Body of pancreas (tissue), 4 donors: ENCODE measurements at regions not wholly inside any gene's neighbourhood (a gene's known extent, or its start where the extent isn't known, plus 50 kb on each side); places are given as distances from the start of the nearest gene placed in this dataset.

Experiments
- ATAC-seq: fragments of 150-250 bp; one replicate; pipeline ENCODE4 v1.9.1; 2016
- DNase-seq, 4 donors: peaks; one replicate each; pipeline ENCODE4 v3.0.0-alpha.2; 2019
- H3K27ac ChIP-seq, 4 donors: fragments of 200-600 bp; sonication (generic); 1 replicate in 3 of 4; 2 replicates in 1 of 4; pipeline versions ENCODE4 v1.5.1 to v1.6.1; 2016 to 2019; ENCODE audit warnings: mild to moderate bottlenecking in 1 of 4, mixed read lengths in 1 of 4, moderate library complexity in 1 of 4
- H3K27me3 ChIP-seq, 2 donors: fragments of 200-600 bp; sonication (generic); one replicate each; pipeline ENCODE4 v1.6.0; 2016; ENCODE audit warnings: mild to moderate bottlenecking in 1 of 2
- H3K36me3 ChIP-seq, 2 donors: fragments of 200-600 bp; sonication (generic); replicated peaks in 1 of 2; 2 replicates each; pipeline ENCODE4 v1.5.1; 2016; ENCODE audit warnings: low read depth in 2 of 2; ENCODE audit not compliant: insufficient read depth in 1 of 2
- H3K4me1 ChIP-seq: fragments of 200-600 bp; sonication (generic); one replicate; pipeline ENCODE4 v1.6.0; 2016
- H3K4me3 ChIP-seq, 2 donors: fragments of 200-600 bp; sonication (generic); 1 replicate in 1 of 2; 2 replicates in 1 of 2; pipeline ENCODE4 v1.5.1; 2016 to 2019
- H3K9me3 ChIP-seq, 3 donors: fragments of 200-600 bp; sonication (generic); 1 replicate in 2 of 3; 2 replicates in 1 of 3; pipeline ENCODE4 v1.5.1; 2016
- POLR2A ChIP-seq, 3 donors: fragments of 450-650 bp; IDR thresholded peaks; one replicate each; pipeline ENCODE4 v1.6.1; 2016; ENCODE audit warnings: antibody characterized with exemption in 3 of 3, mild to moderate bottlenecking in 2 of 3
- WGBS, 2 donors: methylation state at CpG; one replicate each; pipeline ENCODE4 v1.1.5; 2017; 5-methylcytosine and 5-hydroxymethylcytosine counted together
- intact Hi-C: fragments of 100-400 bp; cut with DNase I; formaldehyde crosslinking; loops from one replicate; pipeline ENCODE4 v1.15.1; 2023
- TF ChIP-seq, protein P1 (sequence below), 7 experiments: fragments of 450-650 bp in 4 of 7; fragments of 200-600 bp in 3 of 7; sonication (generic) in 3 of 7; IDR thresholded peaks; one replicate each; pipeline ENCODE4 v1.5.1; 2016 to 2019; ENCODE audit warnings: antibody characterized with exemption in 7 of 7

DNA sequence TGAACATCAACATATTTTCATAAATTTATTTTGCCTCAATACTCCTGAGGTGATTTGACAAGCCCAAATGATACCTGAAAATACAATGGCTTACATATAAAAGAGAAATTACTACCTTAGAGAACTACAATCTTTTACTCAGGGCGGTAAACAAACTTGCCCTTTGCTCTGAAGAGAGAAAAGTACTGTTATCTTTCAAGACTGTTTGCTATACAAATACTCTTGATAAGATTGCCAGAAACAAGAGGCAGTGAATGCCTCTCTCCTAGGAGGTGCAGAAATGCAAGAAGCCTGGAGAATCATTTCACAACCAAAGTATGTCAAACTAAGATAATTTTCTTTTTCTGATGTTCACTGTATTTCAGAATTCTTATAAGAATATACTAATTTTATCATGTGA, 160.3 kb downstream of the ALX1 start:
- Histone ChIP-seq H3K9me3 (no peaks in the 10 kb centered on the region), H3K27me3 (no peaks in the 10 kb centered on the region), H3K4me3 (no peak overlapping the region), H3K27ac (no peak overlapping the region), H3K4me1 (peaks cover 15% of the 10 kb centered on the region), H3K36me3 (no peaks in the 10 kb centered on the region)
- DNase-seq = no peak
- ATAC-seq = peak; percentile 56
- TF ChIP-seq, protein P1, sequence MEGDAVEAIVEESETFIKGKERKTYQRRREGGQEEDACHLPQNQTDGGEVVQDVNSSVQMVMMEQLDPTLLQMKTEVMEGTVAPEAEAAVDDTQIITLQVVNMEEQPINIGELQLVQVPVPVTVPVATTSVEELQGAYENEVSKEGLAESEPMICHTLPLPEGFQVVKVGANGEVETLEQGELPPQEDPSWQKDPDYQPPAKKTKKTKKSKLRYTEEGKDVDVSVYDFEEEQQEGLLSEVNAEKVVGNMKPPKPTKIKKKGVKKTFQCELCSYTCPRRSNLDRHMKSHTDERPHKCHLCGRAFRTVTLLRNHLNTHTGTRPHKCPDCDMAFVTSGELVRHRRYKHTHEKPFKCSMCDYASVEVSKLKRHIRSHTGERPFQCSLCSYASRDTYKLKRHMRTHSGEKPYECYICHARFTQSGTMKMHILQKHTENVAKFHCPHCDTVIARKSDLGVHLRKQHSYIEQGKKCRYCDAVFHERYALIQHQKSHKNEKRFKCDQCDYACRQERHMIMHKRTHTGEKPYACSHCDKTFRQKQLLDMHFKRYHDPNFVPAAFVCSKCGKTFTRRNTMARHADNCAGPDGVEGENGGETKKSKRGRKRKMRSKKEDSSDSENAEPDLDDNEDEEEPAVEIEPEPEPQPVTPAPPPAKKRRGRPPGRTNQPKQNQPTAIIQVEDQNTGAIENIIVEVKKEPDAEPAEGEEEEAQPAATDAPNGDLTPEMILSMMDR (IDR thresholded peaks at IDR 0.05) = no peak
- TF ChIP-seq POLR2A (IDR thresholded peaks at IDR 0.05) = no peak
- WGBS, 2 donors = 26 to 35% methylated on average over 1 of the region's 1 CpG
- intact Hi-C loops = no loop called here

DNA sequence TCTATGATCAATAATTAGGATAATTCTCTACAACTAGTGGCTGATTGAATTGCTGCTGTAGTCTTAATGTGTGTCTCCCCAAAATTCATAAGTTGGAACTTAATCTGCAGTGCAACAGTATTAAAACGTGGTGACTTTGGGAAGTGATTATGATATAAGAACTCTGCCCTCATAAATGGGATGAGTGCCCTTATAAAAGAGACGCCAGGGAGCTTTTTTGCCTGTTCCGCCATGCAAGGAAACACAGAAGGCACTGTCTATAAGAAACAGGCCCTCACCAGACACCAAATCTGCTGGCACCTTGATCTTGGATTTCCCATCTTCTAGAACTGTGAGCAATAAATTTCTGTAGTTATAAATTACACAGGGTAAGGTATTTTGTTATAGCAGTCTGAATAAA, 161.0 kb downstream of the ALX1 start:
- ATAC-seq = no peak

DNA sequence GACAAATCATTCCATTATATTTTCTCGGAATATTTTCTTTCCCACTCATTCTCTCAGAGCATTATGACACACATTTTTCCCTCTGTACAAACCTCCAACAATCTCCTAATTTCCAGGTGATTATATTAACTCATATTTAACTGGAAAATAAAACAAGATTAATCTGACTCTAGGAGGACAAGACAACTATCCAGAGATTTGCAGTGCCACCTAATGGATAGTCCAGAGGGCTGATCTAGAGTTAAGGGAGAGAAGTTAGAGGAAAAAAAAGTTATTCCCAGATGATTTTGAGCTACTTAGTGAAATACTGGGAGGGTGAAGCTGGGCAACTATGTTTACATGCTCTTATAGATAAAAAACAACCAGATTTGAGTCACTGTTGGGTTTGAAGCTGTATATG, 161.7 kb downstream of the ALX1 start:
- Histone ChIP-seq H3K4me1 (peaks cover 21% of the 10 kb centered on the region), H3K9me3 (no peaks in the 10 kb centered on the region), H3K27ac (no peak overlapping the region), H3K36me3 (no peaks in the 10 kb centered on the region), H3K27me3 (peaks cover 0 to 4% of the 10 kb centered on the region in 2 donors), H3K4me3 (no peak overlapping the region)
- no peak for ATAC-seq
- WGBS, 2 donors = 58 to 67% methylated on average over 1 of the region's 1 CpG
- DNase-seq = no peak
- intact Hi-C loops = no loop called here
- TF ChIP-seq, protein P1 (IDR thresholded peaks at IDR 0.05) = no peak
- TF ChIP-seq POLR2A (IDR thresholded peaks at IDR 0.05) = no peak

More for the DNA sequence above, 161.0 kb downstream of the ALX1 start:
- Histone ChIP-seq H3K4me1 (peaks cover 21% of the 10 kb centered on the region), H3K36me3 (no peaks in the 10 kb centered on the region), H3K27ac (no peak overlapping the region), H3K4me3 (no peak overlapping the region), H3K9me3 (no peaks in the 10 kb centered on the region), H3K27me3 (no peaks in the 10 kb centered on the region)
- WGBS, 2 donors = 71 to 74% methylated on average over 3 of the region's 3 CpGs
- intact Hi-C loops = no loop called here
- DNase-seq = no peak
- TF ChIP-seq, protein P1 (IDR thresholded peaks at IDR 0.05) = no peak
- TF ChIP-seq POLR2A (IDR thresholded peaks at IDR 0.05) = no peak

DNA sequence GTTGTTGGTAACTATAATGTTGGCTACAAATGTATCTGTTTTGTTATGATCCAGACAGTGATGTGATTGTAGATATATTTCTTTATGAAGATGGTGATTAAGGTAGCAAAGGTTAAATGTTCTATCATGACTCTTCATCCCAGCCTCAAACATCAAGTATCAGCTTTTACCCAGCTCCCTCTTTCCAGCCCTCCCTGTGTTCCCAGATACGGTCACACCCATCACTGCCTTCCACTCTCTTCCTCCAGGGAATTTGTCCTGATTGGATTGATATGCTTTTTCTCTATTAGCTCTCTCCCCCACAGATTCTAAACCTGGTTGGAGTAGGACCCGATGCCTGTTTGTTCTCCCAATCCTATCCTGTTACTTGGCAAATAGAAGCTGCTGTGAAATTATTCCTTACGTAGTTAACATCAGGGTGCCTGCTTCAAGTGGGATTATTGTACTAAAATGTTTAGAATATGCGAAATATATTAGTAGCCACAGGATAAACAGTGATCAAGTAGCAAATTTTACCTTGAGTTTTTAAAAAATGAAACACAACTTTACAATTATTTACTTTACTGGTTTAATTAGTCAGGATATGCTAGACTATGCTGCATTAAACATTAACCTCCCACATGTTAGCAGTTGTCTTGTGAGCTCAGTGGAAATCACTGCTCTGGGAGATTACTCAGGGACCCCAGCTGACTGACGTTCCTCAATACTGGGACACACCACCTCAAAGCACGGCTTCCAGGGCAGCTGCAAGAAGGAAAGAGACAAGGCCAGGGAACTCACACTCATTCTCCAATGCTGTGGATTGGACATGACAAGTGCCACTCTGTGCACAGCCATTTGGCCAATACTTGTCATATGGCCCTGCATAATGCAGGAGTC, 165.3 kb downstream of the ALX1 start:
- no peak overlapping the region for H3K27ac ChIP-seq
- H3K9me3 ChIP-seq = no peaks in the 10 kb centered on the region
- 17 to 24% methylated on average over 6 of the region's 6 CpGs for WGBS, 2 donors
- H3K4me3 ChIP-seq = no peak overlapping the region
- DNase-seq = no peak
- intact Hi-C loops = no loop called here
- H3K27me3 ChIP-seq = peaks cover 0 to 6% of the 10 kb centered on the region in 2 donors
- TF ChIP-seq, protein P1 (IDR thresholded peaks at IDR 0.05) = no peak
- no peak for TF ChIP-seq POLR2A (IDR thresholded peaks at IDR 0.05)
- H3K4me1 ChIP-seq = peaks cover 12% of the 10 kb centered on the region
- ATAC-seq = no peak
- H3K36me3 ChIP-seq = no peaks in the 10 kb centered on the region

DNA sequence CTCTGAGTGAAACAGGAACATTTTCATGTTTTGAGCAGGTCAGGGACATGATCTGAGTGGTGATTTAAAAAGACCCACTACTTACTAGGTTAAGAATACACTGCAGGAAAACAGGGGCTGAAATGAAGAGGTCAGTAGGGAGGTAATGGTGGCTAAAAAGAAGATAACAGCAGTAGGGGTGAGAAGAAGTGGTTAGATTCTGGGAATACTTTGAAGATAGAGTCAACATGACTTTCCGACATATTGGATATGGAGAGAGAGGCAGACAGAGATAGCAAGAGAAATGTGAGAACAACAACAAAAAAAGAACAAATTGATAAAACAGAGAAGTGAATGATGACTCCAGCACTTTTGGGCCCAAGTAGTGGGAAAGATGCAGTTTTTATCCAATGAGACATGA, 168.0 kb downstream of the ALX1 start:
- no peak overlapping the region for H3K4me3 ChIP-seq
- H3K36me3 ChIP-seq = no peaks in the 10 kb centered on the region
- intact Hi-C loops = no loop called here
- DNase-seq = no peak
- H3K27ac ChIP-seq = no peak overlapping the region
- no peak for ATAC-seq
- peaks cover 9% of the 10 kb centered on the region for H3K4me1 ChIP-seq
- 44 to 57% methylated on average over 1 of the region's 1 CpG for WGBS, 2 donors
- TF ChIP-seq, protein P1 (IDR thresholded peaks at IDR 0.05) = no peak
- no peak for TF ChIP-seq POLR2A (IDR thresholded peaks at IDR 0.05)
- no peaks in the 10 kb centered on the region for H3K9me3 ChIP-seq
- H3K27me3 ChIP-seq = peaks cover 0 to 6% of the 10 kb centered on the region in 2 donors
